ENCODE measurements at regions not wholly inside any gene's neighbourhood (a gene's known extent, or its start where the extent isn't known, plus 50 kb on each side); places are given as distances from the start of the nearest gene placed in this dataset.

DNA sequence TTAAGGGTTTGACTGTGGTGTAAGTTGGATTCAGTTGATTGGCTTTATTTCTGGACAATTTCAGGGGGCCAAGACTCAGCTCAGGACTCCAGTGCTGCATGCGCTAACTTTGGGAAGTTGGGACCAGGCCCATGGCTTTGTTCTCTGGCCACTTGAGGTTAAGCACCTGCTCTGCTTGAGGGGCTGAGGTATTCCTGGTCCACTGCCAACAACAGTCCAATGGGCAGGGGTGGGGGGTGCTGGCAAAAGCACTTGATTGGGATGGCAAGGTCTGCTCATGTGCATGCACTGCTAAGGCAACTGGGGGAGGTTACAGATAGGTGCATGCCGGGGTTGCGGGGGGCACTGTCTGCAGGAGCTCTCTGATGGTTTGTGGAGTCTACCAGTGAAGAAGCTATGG is 52.6 kb upstream of the ASB17 start:
- peak; percentile 11 for DNase-seq

DNA sequence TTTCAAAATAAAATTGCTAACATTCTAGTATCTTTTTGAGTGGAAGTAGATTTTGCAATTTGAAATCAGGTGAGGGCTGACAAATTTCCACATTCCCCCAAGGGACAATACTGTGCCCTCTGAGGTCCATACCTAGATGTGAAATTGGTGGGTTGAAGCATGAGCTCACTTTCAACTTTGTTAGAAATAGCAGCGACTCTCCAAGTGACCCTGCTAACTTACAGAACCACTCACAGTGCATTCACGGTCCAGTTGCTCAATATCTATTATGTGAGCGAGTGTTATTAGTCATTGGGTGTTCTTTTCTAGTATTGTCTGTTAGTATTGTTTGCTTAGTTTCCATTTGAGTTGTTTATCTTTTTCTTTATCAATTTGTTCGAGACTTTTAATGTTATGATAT is 53.6 kb upstream of the ASB17 start:
- no peak for DNase-seq

DNA sequence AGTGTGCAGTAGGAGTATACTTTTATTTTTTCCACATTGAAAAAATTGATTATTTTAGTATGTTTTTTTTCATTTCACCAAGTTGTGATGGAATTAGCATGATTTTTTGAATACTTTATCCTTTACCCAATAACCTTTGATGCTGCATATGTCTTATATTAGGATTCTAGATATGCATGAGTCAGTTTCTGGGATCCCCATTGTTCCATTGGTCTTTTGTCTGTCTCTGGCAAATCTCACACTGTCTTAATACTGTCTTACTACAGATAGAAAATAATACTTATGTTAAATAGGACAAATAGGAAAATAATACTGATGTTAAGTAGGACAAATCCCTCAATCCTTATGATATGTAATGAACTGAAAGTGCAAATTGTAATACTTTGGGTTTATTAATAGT is 54.3 kb upstream of the ASB17 start:
- DNase-seq, result no peak

DNA sequence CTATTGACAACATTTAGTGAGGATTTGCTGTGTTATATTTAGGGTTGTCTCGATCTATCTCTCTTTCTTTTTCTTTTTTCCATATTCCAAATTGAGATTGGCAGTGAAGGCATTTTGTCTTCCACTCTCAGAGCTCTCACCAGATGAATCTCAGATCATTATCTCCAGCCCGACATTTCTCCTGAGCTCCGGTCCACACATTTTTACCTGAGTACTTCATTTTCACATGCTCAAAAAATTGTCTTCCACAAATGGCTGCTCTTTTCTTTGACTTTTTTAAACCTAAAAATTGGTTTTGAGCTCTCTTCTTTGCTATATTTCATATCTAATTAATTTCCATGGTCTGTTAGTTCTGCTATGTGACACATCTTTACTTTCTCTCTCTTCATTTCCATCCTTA is 56.9 kb upstream of the ASB17 start:
- no peak for DNase-seq

DNA sequence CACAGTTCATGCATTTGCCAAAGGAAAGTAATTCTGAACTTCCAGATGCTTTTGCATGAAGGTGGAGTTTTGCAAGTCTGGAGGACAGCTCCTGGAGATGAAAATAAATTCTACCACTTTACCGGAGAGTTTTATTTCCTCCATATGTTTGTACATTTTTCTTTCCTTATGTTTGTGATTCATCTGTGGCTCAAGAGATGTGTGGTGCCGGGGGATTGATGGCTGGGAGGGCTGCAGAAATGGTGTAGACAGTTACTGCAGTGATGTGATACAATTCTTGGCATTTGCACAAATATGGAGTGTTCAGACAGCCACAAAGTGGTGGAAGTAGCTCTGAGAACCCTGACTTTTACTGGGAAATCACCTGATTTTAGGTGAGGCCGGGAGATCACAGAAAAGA is 58.5 kb upstream of the ASB17 start:
- DNase-seq, result no peak

DNA sequence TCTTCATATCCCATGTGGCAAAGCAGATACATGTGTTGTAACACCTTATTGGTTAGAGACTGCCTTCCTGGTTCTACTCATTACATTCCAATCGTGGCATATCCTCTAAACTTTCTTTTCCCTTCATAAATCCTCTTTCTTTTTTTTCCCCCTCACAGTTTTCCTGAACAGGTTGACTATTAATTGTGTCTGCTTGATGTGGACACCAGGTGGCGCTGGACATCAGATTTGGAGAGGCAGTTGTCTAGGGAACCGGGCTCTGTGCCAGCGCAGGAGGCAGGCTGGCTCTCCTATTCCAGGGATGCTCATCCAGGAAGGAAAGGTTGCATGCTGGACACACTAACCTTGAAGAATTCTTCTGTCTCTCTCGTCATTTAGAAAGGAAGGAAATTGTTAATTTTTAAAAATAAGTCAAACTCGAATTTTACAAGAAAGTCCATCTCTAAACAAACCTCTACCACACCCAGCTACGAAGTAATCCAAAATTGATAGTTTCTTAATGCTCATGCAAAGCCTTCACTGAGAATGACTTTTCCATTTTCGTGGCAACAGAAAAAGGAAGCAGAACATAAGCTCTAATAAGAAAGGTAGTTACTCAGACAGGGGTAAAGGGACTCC is 59.4 kb upstream of the ASB17 start:
- peak; percentile 89 for DNase-seq

DNA sequence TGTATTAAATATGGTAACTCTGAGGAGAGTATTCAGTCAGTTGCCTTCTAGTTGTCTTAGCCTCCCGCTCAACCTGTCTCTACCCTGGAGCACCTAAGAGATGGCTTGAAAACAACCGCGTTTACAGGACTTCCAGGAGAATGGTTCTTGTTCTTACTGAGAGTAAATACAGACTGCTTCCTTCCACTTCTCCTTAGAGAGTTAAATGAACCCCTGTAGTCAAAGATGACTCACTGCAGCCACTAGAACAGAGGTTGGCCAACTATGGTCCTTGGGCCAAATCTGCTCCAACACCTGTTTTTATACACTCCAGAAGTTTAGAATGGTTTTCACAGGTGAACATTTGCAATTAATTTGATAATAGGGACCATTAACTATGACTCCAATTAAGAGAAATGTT is 60.1 kb upstream of the ASB17 start:
- no peak for DNase-seq

DNA sequence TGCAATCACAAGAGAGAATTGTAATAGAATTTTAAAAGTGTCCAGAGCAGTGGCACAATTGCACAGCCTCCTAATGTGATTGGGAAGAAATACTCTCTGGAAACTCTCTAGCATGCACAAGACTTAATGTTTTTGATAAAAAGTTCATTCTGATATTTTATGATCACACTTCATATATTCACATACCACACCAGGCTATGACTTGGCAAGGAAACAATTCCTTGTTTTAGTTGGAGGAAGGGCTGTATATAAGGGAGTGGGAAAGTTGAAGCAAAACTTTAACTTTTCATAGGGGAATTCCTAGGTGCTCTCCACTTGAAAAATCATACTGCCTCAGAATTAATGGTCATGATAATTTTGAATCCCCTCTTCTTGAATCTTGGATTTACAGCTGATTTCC is 61.5 kb upstream of the ASB17 start:
- no peak for DNase-seq

DNA sequence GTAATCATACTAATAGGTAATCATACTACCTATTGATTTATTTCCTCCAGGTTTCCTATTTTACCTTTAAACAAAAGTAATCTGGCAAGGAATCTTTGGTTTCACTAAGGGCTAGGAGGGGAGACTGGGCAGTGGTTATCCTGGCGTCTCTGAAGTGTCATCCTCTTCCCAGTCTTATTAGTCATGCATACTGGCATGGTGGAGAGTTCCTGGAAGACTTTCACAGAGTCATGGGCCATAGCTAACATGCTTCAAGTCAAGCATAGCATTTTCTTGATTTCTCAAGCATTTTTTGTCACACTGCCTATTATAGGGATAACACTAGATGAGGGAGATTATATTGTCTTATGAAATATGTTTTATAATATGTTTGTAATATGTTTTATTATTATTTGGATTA is 64.0 kb upstream of the ASB17 start:
- no peak for DNase-seq

DNA sequence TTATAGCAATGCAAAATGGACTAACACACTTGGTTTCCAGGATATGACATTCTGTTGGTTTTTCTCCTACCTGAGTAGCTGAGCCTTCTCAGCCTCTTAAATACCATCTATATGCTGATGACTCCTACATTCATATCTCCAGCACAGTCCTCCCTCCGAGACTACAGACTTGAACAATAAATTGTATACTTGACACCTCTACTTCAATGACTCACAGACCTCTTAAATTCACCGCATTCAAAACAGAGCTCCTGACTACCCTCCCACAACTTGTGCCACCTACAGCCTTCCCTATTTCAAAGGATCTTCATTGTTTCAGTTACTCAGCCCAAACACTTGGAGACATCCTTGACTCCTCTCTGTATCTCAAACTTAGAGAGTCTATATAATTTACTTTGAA is 66.8 kb upstream of the ASB17 start:
- DNase-seq, result no peak

DNA sequence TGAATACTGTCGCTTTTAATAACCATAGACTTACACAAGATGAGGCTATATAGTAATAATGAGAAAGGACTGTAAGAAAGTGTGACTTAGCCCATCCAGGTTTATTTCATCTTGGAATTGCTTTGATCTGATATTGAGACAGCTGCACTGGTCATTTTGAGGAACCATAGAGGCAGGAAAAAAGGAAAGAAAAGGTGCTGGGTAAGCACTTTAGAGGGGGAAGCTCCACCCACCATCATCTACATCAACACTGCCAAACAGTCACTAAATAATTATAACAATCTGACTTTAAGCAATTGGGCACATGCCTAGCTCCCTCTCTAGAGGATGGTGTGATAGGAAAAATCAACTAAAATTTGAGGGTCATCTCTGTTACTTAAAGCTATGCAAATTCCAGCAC is 70.6 kb upstream of the ST6GALNAC3 start:
- no peak for DNase-seq

DNA sequence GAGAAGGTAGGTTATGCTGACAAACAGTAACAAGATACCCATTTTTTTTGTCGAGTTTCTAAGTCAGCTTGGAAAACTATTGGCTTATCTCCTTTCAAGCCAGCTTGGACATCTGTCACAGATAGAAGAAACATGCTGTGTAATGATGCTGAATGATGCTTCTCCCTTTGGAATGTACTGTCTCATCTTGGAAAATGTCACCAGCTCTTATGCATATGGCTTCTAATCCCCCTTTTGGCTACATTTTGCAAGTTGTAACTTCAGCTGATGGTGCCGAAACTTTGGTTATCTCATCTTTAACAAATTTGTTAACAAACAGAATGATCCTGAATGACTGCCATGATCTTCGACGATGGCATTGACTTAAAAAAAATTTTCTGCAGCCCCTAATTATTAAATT is 68.8 kb upstream of the ST6GALNAC3 start:
- DNase-seq, result no peak

DNA sequence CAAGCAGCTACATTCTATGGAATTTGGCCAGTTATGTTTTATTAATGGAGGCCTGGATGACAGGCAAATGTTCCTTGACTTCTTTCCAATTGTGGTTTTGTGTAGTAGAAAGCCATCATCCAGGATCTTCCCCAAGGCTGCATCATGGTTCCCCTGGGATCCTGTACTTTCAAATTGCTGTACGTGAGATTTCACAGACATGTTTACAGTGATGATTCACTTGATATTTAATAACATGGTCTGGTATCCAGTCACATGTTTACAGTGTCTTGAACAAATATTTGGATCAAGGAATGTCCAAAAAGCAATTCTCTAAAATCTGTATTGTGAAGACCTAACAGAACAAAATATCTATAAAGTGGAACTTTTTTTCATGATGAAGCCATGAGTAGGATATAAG is 68.3 kb upstream of the ST6GALNAC3 start:
- DNase-seq, result no peak

DNA sequence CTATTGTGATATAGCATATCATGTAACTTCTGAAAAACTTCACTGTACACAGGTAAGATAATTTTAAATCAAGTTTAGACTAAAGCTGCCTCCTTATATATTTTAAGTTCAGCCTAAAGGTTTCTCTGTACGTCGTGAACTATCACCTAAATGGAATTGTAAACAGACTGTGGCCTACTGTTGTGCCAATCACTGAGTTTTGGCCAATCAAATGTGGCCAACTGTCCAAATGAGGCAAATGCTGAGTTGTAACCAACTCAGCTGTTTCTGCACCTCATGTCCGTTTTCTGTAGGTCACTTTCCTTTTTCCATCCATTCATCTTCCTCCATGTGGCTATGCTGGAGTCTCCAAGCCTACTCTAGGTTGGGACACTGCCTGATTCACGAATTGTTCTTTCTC is 63.7 kb upstream of the ST6GALNAC3 start:
- no peak for DNase-seq

DNA sequence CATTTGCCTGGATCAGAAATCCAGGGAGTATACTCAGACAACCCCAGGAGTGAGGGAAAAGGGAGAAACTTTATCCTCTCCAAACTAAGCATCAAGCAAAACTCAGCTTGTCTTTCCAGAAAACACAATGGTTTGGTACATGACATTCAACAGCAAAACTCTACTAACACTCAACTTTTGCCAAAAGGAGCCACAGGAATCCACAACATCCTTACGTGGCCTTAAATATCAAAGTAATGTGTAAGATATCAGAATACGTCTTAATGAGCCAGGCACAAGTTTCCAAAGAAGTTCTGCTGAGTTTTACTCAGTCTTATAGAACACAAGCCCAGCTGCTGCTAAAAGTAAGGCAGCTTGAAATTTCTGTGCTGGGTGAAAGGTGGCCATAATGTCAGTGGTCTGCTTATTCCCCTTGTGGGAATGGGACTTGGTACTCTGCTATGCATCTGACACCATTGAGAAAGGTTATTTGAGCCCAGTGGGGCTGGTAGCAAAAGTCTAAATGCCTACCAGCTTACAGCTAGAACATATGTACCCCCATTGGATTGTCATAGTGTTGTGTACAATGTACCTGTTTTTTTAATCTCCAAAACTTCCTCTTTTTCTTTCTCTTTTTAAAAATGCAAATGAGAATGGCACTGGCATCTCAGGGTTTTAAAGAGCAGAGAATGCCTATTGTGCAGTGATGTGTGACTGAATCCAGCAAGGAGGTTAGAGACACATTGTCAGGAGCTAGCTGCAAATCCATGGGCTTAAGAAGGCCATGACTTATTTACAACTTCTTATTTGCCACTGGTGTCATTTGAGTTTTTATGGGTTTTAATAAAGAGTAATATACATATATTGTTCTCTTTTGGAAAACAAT is 62.0 kb upstream of the ST6GALNAC3 start:
- no peak for DNase-seq

DNA sequence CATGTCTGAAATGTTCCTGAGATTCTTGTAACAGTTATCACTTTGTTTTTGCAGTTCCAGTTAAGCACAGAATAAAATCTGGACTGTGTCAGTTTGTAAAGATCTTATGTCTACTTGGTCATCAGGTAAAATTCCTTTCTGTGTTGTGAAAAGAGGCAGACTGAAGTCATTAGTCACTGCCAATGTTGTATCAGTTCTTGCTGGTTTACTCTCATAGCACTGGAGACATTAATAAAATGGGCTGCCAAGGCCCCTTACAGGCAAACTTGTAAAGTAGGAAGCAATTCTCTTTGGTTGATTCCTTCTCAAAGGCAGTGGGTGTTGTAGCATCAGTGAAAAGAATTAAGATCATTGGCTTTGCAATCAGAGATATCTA is 61.4 kb upstream of the ST6GALNAC3 start:
- no peak for DNase-seq

DNA sequence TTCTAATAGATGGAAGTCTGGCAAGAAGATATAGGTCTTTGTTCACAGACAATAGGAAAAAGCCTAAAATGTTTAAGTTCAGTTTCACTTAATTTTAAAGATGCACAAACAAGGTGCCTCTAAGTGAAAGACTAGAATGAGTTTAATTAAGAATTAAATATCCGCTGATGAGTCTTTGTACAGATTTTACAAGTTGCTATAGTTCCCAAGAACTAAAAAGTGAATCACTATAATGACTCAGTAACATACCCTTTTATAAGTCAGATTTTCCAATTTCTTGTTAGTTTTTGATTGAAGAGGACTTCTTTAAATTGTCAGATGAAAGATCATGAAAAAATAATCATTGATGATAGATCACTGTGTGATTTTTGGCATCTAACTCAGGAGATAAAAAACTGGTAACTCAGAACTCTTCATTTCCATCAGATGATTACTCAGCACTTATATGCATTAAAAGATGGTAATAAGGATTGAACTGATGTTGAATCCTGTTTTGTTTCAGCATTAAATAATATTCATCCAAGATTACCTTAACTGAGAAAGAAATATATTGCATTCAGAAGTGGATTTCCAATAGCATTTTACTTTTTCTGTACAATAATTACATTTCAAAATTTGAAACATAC is 59.0 kb upstream of the ST6GALNAC3 start:
- no peak for DNase-seq

DNA sequence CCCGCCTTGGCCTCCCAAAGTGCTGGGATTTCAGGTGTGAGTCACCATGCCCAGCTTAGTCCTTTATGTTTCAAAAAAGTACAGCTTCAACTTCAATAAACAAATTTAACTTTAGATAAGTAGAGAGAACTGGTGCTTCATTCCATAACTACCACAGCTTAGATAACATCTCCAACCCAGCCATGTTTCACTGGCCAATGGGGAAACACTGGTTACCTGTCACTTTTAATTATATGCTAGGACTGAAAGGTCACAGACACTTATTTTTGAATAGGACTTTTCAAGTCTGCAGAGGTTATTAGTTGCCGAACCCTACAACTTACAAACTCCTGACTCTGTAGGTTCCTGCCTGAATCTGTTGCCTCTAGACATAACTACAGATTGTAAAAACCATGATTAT is 56.5 kb upstream of the ST6GALNAC3 start:
- no peak for DNase-seq

DNA sequence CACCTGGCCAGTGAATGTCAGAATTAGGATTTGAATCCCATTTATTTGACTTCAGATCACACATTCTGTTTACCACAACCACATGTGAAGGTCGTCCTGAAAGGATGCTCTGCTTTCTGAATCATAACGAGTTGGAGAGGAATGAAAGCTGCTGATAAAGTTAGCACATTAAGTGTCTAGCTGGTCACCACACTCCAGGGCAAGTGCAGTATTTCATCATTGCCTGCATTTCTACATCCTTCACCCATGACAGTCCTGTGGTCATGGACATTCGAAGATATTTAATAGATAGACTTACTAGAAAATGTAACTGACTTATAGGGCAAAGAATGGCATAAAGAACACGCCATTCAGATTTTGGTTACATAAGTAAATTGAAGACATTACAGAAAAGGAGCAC is 52.7 kb upstream of the ST6GALNAC3 start:
- DNase-seq, result no peak

DNA sequence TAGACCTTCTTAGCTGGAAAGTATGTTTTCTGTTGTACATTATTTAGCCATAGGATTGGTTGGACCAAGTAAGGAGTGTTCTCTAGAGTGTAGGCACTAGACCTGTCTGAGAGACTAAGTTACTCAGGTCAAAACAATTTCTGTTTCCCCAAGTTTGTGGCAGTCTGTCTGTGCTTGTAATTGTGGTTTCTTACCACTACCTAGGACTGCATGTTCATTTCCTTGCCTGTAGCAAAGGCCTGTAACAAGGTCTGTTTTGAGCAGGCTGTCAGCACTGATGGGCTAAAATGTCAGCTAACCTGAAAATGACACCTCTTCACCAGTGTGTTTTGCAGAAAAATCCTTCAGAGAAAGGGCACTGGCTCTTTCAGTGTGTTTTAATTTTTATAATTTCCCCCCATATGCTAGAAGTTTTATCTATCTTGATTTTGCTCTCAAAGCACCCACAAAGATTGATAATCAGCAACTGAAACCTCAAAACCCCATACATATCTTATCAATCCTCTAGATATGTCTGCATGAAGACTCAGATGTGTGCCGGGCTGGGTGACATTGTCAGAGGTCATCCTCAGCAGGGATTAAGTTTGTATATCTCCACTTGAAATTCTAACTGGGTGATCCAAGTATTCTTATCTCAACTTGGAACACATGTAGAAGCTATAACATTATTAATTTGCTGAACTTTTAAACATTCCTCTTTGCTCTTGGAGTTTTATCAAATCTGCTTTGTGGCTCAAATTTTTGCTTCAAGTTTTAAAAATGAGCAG is 50.7 kb upstream of the ST6GALNAC3 start:
- no peak for DNase-seq

Measured in NCI-H1105 treated with DMSO at 0.1 percent for 48 hours (cell line).